ENCODE measurements at regions not wholly inside any gene's neighbourhood (a gene's known extent, or its start where the extent isn't known, plus 50 kb on each side); places are given as distances from the start of the nearest gene placed in this dataset.

GRCh38 chr4:33715841-33716395 is 2528.4 kb downstream of the ARAP2 start:
- ChIA-PET POLR2A (no interaction called here), CTCF (no interaction called here)
- Mint-ChIP-seq H3K36me3 (ENCODE audit: low read depth) (no peaks in the 10 kb centered on the region), H3K27me3 (no peaks in the 10 kb centered on the region), H3K27ac (no peak overlapping the region), H3K9me3 (peaks cover 8% of the 10 kb centered on the region), H3K4me3 (no peak overlapping the region), H3K4me1 (no peaks in the 10 kb centered on the region)
- no peak for TF ChIP-seq CTCF (IDR thresholded peaks at IDR 0.05)
- no peak for ATAC-seq (ENCODE audit: low read depth)
- intact Hi-C loops (cut with micrococcal nuclease), result no loop called here
- DNase-seq, result no peak

GRCh38 chr4:33722254-33722653 is 2522.1 kb downstream of the ARAP2 start:
- no peaks in the 10 kb centered on the region for H3K4me1 Mint-ChIP-seq
- ChIA-PET POLR2A (no interaction called here), CTCF (no interaction called here)

GRCh38 chr4:33722800-33723516 is 2521.4 kb downstream of the ARAP2 start:
- Mint-ChIP-seq H3K4me3 (no peak overlapping the region), H3K27ac (no peak overlapping the region), H3K27me3 (no peaks in the 10 kb centered on the region), H3K9me3 (no peaks in the 10 kb centered on the region), H3K36me3 (ENCODE audit: low read depth) (no peaks in the 10 kb centered on the region), H3K4me1 (no peaks in the 10 kb centered on the region)
- CTCF ChIA-PET, result no interaction called here
- POLR2A ChIA-PET, result no interaction called here
- intact Hi-C loops (cut with micrococcal nuclease), result no loop called here
- TF ChIP-seq CTCF (IDR thresholded peaks at IDR 0.05), result no peak
- no peak for ATAC-seq (ENCODE audit: low read depth)
- DNase-seq, result no peak

More at GRCh38 chr4:33722254-33722653, 2522.1 kb downstream of the ARAP2 start:
- H3K4me3 Mint-ChIP-seq, result no peak overlapping the region
- H3K27ac Mint-ChIP-seq, result no peak overlapping the region
- H3K36me3 Mint-ChIP-seq (ENCODE audit: low read depth), result no peaks in the 10 kb centered on the region
- no peak for TF ChIP-seq CTCF (IDR thresholded peaks at IDR 0.05)
- peaks cover 4% of the 10 kb centered on the region for H3K9me3 Mint-ChIP-seq
- ATAC-seq (ENCODE audit: low read depth), result no peak
- no peaks in the 10 kb centered on the region for H3K27me3 Mint-ChIP-seq
- DNase-seq, result no peak
- intact Hi-C loops (cut with micrococcal nuclease), result no loop called here

GRCh38 chr4:33724685-33725084 is 2519.6 kb downstream of the ARAP2 start:
- DNase-seq (no peak), ATAC-seq (ENCODE audit: low read depth) (no peak)
- H3K4me1 Mint-ChIP-seq, result no peaks in the 10 kb centered on the region
- no peak overlapping the region for H3K4me3 Mint-ChIP-seq
- H3K9me3 Mint-ChIP-seq, result no peaks in the 10 kb centered on the region
- H3K27ac Mint-ChIP-seq, result no peak overlapping the region
- ChIA-PET CTCF (no interaction called here), POLR2A (no interaction called here)
- H3K27me3 Mint-ChIP-seq, result no peaks in the 10 kb centered on the region
- H3K36me3 Mint-ChIP-seq (ENCODE audit: low read depth), result no peaks in the 10 kb centered on the region
- no peak for TF ChIP-seq CTCF (IDR thresholded peaks at IDR 0.05)
- intact Hi-C loops (cut with micrococcal nuclease), result no loop called here

- CTCF ChIA-PET, result no interaction called here
These were observed 2518.5 kb downstream of the ARAP2 start for GRCh38 chr4:33725861-33726260.

More at GRCh38 chr4:33725861-33726260, 2518.5 kb downstream of the ARAP2 start:
- no peak for TF ChIP-seq CTCF (IDR thresholded peaks at IDR 0.05)
- Mint-ChIP-seq H3K9me3 (no peaks in the 10 kb centered on the region), H3K4me1 (no peaks in the 10 kb centered on the region), H3K4me3 (no peak overlapping the region), H3K27ac (no peak overlapping the region), H3K36me3 (ENCODE audit: low read depth) (no peaks in the 10 kb centered on the region), H3K27me3 (no peaks in the 10 kb centered on the region)
- DNase-seq (no peak), ATAC-seq (ENCODE audit: low read depth) (no peak)
- intact Hi-C loops (cut with micrococcal nuclease), result no loop called here
- POLR2A ChIA-PET, result no interaction called here

All from activated B cell treated with CpG ODN at 0.5 μM for 24 hours (primary cell).